Activated naive CD4-positive, alpha-beta T cell treated with anti-CD3 and anti-CD28 coated beads, Interleukin-2, amount 50 U/mL, for 24 hours (primary cell): ENCODE measurements at regions not wholly inside any gene's neighbourhood (a gene's known extent, or its start where the extent isn't known, plus 50 kb on each side); places are given as distances from the start of the nearest gene placed in this dataset.
"Not testable (repeated sequence)": the region's sequence is repeated elsewhere in the genome, so short reads cannot be mapped to it uniquely, and the experiment has no call there.

Experiments
- H3K27ac Mint-ChIP-seq: one replicate; pipeline ENCODE4 v1.8.0; 2021; ENCODE audit warnings: mild to moderate bottlenecking, mixed read lengths
- H3K27me3 Mint-ChIP-seq: one replicate; pipeline ENCODE4 v1.8.0; 2021; ENCODE audit warnings: mixed read lengths
- H3K36me3 Mint-ChIP-seq: one replicate; pipeline ENCODE4 v1.8.0; 2021; ENCODE audit warnings: mixed read lengths
- H3K4me1 Mint-ChIP-seq: one replicate; pipeline ENCODE4 v1.8.0; 2021; ENCODE audit warnings: mixed read lengths
- H3K4me3 Mint-ChIP-seq: one replicate; pipeline ENCODE4 v1.8.0; 2021; ENCODE audit warnings: mild to moderate bottlenecking, mixed read lengths
- H3K9me3 Mint-ChIP-seq: one replicate; pipeline ENCODE4 v1.8.0; 2021; ENCODE audit warnings: mixed read lengths

DNA sequence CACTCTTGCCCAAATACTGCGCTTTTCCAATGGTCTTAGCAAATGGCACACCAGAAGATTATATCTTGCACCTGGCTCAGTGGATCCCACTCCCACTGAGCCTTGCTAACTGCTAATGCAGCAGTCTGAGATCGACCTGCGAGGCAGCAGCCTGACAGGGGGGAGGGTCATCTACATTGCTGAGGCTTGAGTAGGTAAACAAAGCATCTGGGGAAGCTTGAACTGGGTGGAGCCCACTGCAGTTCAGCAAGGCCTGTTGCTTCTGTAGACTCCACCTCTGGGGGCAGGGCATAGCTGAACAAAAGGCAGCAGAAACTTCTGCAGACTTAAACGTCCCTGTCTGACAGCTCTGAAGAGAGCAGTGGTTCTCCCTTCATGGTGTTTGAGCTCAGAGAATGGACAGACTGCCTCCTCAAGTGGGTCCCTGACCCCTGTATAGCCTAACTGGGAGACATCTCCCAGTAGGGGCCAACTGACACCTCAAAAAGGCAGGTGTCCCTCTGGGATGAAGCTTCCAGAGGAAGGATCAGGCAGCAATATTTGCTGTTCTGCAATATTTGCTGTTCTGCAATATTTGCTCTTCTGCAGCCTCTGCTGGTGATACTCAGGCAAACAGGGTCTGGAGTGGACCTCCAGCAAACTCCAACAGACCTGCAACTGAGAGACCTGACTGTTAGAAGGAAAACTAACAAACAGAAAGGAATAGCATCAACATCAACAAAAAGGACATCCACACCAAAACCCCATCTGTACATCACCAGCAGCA, 93.0 kb upstream of the MEGF10 start:
- not testable (repeated sequence) for H3K4me1 Mint-ChIP-seq, H3K36me3 Mint-ChIP-seq, H3K4me3 Mint-ChIP-seq, H3K27ac Mint-ChIP-seq
- peaks cover 12% of the 10 kb centered on the region for H3K9me3 Mint-ChIP-seq
- peaks cover 32% of the 10 kb centered on the region for H3K27me3 Mint-ChIP-seq

DNA sequence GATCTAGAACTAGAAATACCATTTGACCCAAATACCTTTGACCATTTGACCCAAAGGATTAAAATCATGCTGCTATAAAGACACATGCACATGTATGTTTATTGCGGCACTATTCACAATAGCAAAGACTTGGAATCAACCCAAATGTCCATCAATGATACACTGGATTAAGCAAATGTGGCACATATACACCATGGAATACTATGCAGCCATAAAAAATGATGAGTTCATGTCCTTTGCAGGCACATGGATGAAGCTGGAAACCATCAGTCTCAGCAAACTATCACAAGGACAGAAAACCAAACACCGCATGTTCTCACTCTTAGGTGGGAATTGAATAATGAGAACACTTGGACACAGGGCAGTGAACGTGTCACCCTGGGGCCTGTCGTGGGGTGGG, 87.9 kb upstream of the MEGF10 start:
- H3K9me3 Mint-ChIP-seq = peaks cover 12% of the 10 kb centered on the region
- not testable (repeated sequence) for H3K36me3 Mint-ChIP-seq, H3K27ac Mint-ChIP-seq, H3K4me3 Mint-ChIP-seq, H3K4me1 Mint-ChIP-seq
- peaks cover 20% of the 10 kb centered on the region for H3K27me3 Mint-ChIP-seq

DNA sequence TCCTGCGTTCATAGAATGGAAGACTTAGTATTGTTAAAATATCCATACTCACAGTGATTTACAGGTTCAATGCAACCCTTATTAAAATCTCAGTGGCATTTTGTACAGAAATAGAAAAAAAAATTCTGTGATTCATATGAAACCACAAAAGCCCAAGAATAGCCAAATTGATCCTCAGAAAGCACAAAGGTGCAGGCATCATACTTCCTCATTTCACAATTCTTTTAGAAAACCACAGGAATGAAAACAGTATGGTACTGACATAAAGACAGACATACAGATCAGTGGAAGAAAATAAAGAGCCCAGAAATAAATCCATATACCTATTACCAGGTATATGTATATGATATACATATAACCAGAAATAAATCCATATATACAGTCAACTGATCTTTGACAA, 86.8 kb upstream of the MEGF10 start:
- Mint-ChIP-seq H3K27me3 (peaks cover 15% of the 10 kb centered on the region), H3K4me3 (no peak overlapping the region), H3K27ac (no peak overlapping the region)

DNA sequence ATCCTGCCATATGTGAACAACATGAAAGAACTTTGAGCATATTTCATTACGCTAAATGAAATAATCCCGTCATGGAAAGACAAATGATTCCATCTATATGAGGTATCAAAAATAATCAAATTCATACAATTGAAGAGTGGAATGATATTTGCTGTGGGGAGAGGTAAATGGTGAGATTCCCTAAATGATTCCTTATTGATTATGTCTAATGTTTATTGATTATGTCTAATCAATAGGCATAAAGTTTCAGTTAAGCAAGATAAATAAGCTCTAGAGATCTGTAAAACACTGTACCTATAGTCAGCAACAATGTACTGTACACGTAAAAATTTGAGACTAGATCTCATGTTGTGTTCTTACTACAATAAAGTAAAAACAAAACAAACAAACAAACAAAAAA, 85.4 kb upstream of the MEGF10 start:
- Mint-ChIP-seq H3K9me3 (peaks cover 3% of the 10 kb centered on the region), H3K4me1 (no peaks in the 10 kb centered on the region), H3K36me3 (peaks cover under 1% of the 10 kb centered on the region), H3K27me3 (peaks cover 10% of the 10 kb centered on the region), H3K4me3 (no peak overlapping the region), H3K27ac (no peak overlapping the region)

More for the DNA sequence above, 86.8 kb upstream of the MEGF10 start:
- Mint-ChIP-seq H3K4me1 (no peaks in the 10 kb centered on the region), H3K36me3 (peaks cover 2% of the 10 kb centered on the region), H3K9me3 (peaks cover 7% of the 10 kb centered on the region)

DNA sequence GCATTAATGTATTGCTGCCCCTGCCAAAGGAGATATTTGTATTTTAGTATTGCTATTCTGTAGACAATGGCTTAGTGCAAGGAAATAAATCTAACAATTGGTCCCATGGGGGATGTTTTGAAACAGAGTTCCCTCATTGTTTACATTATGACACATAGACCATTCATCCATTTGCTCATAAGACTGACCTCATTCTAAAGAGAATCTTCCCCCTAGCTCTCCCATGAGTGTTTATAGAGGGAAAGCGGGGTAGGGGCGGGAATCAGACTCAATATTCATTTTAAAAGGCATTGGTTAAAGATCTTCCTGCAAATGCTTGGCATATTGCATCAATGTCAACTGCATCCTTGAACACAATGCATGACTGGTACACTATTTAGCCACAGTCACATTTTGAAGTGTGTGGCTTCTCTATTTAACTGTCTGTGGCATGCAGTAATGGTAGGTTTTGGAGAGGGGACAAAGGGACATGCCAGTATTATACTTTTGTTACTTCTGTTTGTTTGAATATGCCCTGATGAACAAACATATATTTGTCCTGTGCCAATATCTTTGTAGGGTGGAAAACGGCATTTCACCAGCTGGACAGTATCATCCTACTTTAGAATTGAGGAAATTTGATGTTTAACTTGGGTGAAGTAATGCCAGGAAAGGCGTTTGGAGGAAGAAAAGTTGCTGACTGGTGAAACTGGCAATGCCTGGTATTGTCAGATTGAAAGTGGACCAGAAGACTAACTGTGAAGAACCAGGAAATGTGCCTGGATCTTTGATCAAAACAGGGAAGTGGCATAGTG, 84.1 kb upstream of the MEGF10 start:
- Mint-ChIP-seq H3K36me3 (no peaks in the 10 kb centered on the region), H3K9me3 (no peaks in the 10 kb centered on the region)

DNA sequence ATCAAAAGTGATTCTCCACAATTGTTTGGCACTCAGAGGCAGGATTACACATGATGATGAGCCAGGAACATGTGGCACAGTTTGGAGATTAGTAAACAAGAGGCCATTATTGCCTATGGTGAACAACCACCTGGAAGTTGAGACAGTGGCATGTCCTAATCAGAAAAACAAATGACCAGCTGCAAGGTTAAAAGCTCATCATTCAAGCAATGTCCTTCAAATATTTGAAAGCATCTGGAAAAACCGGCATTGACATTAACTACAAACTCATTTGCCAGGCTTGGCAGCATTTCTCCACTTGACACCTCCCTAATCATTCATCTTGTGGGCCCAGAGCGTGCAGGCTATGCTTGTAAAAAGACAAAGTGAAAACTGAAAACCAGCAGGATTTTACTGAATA, 80.6 kb upstream of the MEGF10 start:
- H3K4me3 Mint-ChIP-seq = no peak overlapping the region
- no peaks in the 10 kb centered on the region for H3K36me3 Mint-ChIP-seq

More for the DNA sequence above, 84.1 kb upstream of the MEGF10 start:
- Mint-ChIP-seq H3K4me3 (no peak overlapping the region), H3K27ac (no peak overlapping the region), H3K4me1 (no peaks in the 10 kb centered on the region), H3K27me3 (peaks cover 2% of the 10 kb centered on the region)

DNA sequence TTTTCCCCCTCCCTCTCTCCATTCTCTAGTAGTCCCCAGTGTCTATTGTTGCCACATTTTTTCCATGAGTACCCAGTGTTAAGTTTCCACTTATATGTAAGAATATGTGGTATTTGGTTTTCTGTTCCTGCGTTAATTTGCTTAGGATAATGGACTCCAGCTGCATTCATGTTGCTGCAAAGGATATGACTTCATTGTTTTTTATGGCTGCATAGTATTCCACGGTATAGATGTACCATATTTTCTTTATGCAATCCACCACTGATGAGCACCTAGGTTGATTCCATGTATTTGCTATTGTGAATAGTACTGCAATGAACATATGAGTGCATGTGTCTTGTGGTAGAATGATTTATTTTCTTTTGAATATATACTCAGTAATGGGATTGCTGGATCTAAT, 77.4 kb upstream of the MEGF10 start:
- no peak overlapping the region for H3K27ac Mint-ChIP-seq
- no peaks in the 10 kb centered on the region for H3K4me1 Mint-ChIP-seq
- H3K9me3 Mint-ChIP-seq = no peaks in the 10 kb centered on the region
- peaks cover 3% of the 10 kb centered on the region for H3K36me3 Mint-ChIP-seq
- peaks cover 2% of the 10 kb centered on the region for H3K27me3 Mint-ChIP-seq
- H3K4me3 Mint-ChIP-seq = no peak overlapping the region

More for the DNA sequence above, 80.6 kb upstream of the MEGF10 start:
- no peaks in the 10 kb centered on the region for H3K4me1 Mint-ChIP-seq
- H3K27me3 Mint-ChIP-seq = peaks cover 4% of the 10 kb centered on the region
- H3K9me3 Mint-ChIP-seq = no peaks in the 10 kb centered on the region
- H3K27ac Mint-ChIP-seq = no peak overlapping the region

DNA sequence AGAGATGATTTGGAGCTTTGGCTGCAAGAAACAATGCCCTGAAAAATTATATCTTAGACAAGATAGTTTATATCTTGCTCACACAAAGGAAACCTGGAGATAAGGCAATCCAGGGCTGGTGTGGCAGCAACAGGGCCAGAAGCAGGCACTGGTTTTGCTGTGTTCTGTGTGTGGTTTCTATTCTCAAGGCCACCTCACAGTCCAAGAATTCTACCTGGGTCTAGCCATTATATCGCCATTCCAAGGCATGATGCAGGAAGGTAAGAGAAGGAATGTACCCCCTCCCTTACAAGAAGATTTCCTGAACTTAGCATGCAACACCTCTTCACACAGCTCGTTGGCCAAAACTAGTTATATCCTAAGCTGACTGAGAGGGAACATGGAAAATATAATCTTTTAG, 74.5 kb upstream of the MEGF10 start:
- no peak overlapping the region for H3K27ac Mint-ChIP-seq
- no peaks in the 10 kb centered on the region for H3K4me1 Mint-ChIP-seq
- H3K9me3 Mint-ChIP-seq = no peaks in the 10 kb centered on the region
- H3K36me3 Mint-ChIP-seq = peaks cover 9% of the 10 kb centered on the region
- H3K4me3 Mint-ChIP-seq = no peak overlapping the region
- H3K27me3 Mint-ChIP-seq = peaks cover 2% of the 10 kb centered on the region

DNA sequence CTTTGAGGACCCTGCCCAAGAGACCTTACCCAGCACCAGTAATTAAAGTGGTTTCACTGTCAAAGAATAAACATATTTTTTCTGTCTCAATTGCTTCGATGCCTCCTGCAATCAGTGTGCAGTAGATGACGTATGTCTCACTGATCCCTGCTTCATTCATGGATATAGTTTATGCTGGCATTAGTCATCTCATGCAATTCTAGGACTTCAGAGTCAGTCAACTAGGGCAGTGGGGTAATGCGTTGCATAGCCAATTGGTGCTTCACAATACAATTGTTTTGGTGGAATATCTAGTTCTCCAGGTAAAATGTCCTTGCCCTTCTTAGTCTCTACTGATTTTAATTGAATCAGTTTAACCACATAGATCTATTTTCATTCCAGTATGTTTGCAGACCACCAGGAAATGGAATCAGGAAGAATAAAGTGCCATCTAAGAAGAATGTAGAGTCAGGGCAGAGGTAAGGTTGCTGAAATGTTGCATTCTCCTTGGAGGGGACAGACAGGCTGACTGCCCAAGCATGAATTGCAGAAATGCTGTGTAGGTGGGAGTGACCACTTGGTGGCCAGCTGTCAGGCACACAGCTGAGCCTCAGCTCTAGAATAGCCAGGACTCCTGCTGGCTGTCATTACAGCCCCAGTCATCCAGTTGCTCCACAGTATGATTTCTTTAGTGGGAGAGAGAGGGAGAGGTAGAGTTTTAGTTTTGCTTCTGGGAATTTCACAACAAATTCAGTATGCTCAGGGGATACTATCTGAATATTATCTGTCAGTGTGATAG, 73.5 kb upstream of the MEGF10 start:
- H3K4me1 Mint-ChIP-seq = no peaks in the 10 kb centered on the region
- H3K36me3 Mint-ChIP-seq = peaks cover 9% of the 10 kb centered on the region
- no peaks in the 10 kb centered on the region for H3K9me3 Mint-ChIP-seq
- H3K4me3 Mint-ChIP-seq = no peak overlapping the region
- no peak overlapping the region for H3K27ac Mint-ChIP-seq
- H3K27me3 Mint-ChIP-seq = peaks cover 2% of the 10 kb centered on the region

DNA sequence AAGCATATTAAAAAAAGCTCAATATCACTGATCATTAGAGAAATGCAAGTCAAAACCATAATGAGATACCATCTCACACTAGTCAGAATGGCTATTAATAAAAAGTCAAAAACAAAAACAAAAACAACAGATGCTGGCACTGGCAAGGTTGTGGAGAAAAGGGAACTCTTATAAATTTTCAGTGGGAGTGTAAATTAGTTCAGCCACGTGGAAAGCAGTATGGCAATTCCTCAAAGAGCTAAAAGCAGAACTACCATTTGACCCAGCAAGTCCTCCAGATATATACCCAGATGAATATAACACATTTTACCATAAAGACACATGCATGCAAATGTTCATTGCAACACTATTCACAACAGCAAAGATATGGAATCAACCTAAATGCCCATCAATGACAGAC, 68.7 kb upstream of the MEGF10 start:
- H3K27ac Mint-ChIP-seq, H3K4me1 Mint-ChIP-seq, H3K27me3 Mint-ChIP-seq, H3K4me3 Mint-ChIP-seq, H3K36me3 Mint-ChIP-seq, H3K9me3 Mint-ChIP-seq: not testable (repeated sequence)

DNA sequence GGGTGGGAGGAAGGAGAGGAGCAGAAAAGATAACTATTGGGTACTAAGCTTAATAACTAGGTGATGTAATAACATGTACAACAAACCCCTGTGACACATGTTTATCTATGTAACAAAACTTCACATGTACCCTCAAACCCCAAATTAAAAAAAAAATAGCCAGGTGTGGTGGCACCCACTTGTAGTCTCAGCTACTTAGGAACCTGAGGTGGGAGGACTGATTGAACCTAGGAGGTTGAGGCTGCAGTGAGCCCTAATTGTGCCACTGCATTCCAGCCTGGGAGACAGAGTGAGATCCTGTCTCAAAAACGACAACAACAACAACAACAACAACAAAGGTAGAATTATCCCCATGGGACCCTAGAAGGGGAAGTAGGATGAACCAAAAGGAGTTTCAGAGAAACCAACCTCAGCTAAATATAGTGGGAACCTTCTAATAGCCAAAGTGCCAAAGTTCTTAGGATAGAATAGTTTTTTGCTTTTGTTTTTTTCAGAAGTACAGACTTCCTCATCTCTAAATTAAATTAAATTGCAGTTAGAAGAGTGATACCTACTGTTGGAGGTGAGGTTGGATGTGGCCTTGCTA, 67.9 kb upstream of the MEGF10 start:
- H3K4me3 Mint-ChIP-seq, H3K9me3 Mint-ChIP-seq, H3K27me3 Mint-ChIP-seq, H3K27ac Mint-ChIP-seq, H3K4me1 Mint-ChIP-seq, H3K36me3 Mint-ChIP-seq: not testable (repeated sequence)

DNA sequence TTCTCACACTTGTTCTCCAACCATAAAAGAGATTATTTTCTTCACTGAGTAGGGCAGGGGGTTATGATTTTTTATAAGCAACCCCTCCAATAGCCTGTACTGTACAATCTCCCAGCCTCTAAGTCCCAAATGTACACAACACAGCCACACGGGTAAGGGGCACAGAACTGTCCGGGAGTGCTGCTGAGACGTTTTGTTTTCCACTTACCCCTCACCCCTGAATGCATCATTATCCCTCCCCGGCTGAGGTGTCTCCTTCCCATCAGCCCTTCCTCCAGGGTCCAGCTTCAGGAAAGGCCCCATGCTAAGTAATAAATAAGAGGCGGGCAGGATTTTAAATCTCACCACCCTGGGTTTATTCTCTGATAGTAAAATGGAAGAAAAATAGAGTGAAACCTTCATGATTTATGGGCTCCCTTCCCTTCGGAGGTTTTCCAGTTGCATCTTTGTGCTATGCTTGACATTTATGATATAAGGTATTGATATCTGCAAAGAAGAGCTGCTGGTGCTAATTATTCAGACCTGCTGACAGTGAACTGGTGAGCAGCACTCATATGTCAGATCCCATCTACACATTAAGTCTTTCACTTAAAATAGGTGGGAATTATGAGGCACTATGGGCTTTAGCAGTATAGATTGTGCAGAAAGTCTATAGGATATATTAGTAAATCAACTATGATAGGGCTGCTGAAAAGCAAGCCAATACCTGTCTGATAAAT, 67.2 kb upstream of the MEGF10 start:
- no peaks in the 10 kb centered on the region for H3K4me1 Mint-ChIP-seq

DNA sequence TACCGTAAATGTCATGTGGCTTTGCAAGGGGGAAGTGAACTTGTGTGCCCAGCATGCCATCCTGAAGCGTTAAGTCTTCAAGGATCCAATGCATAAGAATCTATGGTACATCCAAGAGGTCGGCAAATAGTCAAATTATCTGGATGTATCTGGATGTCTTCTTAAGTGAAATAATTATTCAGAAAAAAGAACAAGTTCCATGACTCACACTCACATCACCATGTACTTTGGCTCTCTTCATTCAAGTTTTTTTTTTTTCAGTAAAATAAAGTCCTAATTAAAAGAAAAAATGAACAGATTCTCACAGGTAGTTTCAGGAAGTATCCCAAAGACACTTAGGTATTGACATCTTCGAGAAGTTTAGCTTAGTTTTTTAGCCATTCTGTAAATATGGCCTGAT, 62.7 kb upstream of the MEGF10 start:
- Mint-ChIP-seq H3K4me3 (no peak overlapping the region), H3K4me1 (peaks cover 15% of the 10 kb centered on the region), H3K27ac (no peak overlapping the region), H3K27me3 (no peaks in the 10 kb centered on the region), H3K9me3 (no peaks in the 10 kb centered on the region), H3K36me3 (peaks cover 9% of the 10 kb centered on the region)

More for the DNA sequence above, 67.2 kb upstream of the MEGF10 start:
- H3K27me3 Mint-ChIP-seq = no peaks in the 10 kb centered on the region
- no peaks in the 10 kb centered on the region for H3K9me3 Mint-ChIP-seq
- H3K27ac Mint-ChIP-seq = no peak overlapping the region
- peaks cover 6% of the 10 kb centered on the region for H3K36me3 Mint-ChIP-seq
- no peak overlapping the region for H3K4me3 Mint-ChIP-seq

DNA sequence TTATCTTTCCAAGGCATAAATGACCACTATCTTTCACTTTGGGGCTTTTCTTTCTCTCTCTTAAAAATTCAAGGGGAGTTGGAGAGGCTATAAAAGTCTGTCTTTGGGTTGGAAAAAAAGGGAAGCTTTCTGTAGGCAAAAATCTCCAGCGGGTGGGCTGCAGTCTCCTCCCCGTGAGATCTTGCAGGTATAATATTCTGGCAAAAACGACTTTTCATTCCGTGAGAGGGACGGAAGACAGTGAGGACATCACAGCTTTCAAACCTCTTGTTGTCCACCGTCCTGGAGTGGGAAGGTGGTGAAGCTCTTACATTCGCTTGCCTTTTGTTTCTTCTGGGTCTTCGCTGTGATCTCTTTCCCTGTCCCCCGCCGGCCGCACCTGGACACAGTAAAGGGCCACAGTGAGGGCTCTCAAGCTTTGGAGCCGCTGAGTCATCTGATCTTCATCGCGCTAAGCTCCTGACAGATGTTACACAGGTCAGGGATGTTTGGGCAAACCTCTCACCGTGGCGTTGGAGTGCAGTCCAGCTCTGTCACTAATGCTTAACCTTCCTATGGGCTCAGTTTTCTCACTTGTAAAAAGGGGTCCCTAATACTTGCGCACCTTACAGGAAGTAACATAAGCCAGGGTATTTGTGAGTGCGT, 61.9 kb upstream of the MEGF10 start:
- Mint-ChIP-seq H3K27me3 (no peaks in the 10 kb centered on the region), H3K9me3 (no peaks in the 10 kb centered on the region), H3K4me1 (peaks cover 15% of the 10 kb centered on the region), H3K27ac (peak overlapping the region; percentile 56), H3K36me3 (peaks cover 9% of the 10 kb centered on the region), H3K4me3 (peak overlapping the region; percentile 77)
